Coronary artery (tissue), 2 donors: ENCODE measurements at regions not wholly inside any gene's neighbourhood (a gene's known extent, or its start where the extent isn't known, plus 50 kb on each side); places are given as distances from the start of the nearest gene placed in this dataset.

ENCODE experiments used
- DNase-seq: peaks from one replicate; pipeline ENCODE4 v3.0.0-alpha.2; 2017; ENCODE audit warnings: low spot score
- H3K27ac ChIP-seq, 2 donors: fragments of 200-600 bp; sonication (generic); one replicate each; pipeline ENCODE4 v1.5.1; 2016 to 2019
- H3K4me3 ChIP-seq: fragments of 200-600 bp; sonication (generic); 2 replicates; pipeline ENCODE4 v1.5.1; 2016; ENCODE audit warnings: mild to moderate bottlenecking, moderate library complexity
- CTCF ChIP-seq: fragments of 200-600 bp; sonication (generic); IDR thresholded peaks from one replicate; pipeline ENCODE4 v1.5.1; 2019; ENCODE audit warnings: antibody characterized with exemption

- DNase-seq, result peak; percentile 70
- H3K27ac ChIP-seq, result no peak overlapping the region
- TF ChIP-seq CTCF, result no peak
- H3K4me3 ChIP-seq, result no peak overlapping the region
These were observed 187.0 kb downstream of the SEC14L1 start for GRCh38 chr17:77327566-77328464.

DNA sequence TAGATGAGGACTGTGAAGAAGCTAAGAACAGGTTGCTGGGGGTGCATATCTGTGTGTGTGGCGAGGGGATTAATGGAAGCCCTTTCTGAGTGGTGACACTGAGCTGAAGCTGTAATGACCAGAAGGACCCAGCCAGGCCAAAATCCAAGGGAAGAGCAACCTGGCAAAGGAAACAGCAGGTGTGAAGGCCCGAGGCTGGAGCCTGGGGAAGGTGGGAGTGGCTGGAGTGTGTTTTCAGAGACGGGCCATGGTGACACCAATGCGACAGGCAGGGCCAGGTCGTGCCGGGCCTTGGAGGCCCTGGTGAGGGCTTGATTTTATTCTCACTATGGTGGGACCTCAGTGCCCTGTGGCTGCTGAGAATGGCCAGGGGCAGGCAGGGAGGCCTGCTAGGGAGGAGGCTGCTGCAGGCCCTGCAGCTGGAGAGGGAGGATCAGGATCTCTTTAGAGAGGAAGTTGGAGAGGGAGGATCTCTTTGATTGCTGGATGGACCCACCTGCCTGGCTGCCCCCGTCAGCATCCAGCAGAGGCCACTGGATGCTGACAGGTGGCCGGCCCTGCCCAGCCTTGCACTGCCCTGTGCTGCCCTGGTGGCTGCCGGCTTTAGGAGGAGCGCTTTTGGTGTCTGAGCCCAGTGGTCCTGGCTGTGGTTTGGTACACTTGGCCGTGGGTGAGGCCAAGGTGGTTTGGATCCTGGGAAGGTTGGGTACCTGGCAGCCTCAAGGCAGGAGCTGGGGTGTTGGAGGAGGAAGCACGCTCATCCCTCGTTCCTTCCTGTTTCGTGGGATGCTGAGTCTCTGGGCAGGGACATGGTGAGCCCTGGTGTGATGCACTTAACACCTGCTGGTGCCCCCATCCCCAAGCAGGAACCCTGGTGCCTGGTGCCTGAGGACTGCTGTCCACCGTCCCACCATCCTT is 188.3 kb downstream of the SEC14L1 start:
- TF ChIP-seq CTCF, result no peak

GRCh38 chr17:77329741-77330531 is 189.2 kb downstream of the SEC14L1 start:
- Histone ChIP-seq H3K27ac (no peak overlapping the region), H3K4me3 (no peak overlapping the region)
- no peak for DNase-seq
- no peak for TF ChIP-seq CTCF

More for the DNA sequence above, 188.3 kb downstream of the SEC14L1 start:
- Histone ChIP-seq H3K4me3 (no peak overlapping the region), H3K27ac (no peak overlapping the region)
- DNase-seq, result no peak

- H3K27ac ChIP-seq, result no peak overlapping the region
- DNase-seq, result no peak
- no peak overlapping the region for H3K4me3 ChIP-seq
- no peak for TF ChIP-seq CTCF
These were observed 189.9 kb downstream of the SEC14L1 start for GRCh38 chr17:77330602-77331081.

GRCh38 chr17:77331301-77331864 is 190.6 kb downstream of the SEC14L1 start:
- no peak overlapping the region for H3K27ac ChIP-seq
- TF ChIP-seq CTCF, result peak; percentile 88
- DNase-seq, result peak; percentile 91
- H3K4me3 ChIP-seq, result peak overlapping the region; percentile 42
